ENCODE measurements at regions not wholly inside any gene's neighbourhood (a gene's known extent, or its start where the extent isn't known, plus 50 kb on each side); places are given as distances from the start of the nearest gene placed in this dataset.

DNA sequence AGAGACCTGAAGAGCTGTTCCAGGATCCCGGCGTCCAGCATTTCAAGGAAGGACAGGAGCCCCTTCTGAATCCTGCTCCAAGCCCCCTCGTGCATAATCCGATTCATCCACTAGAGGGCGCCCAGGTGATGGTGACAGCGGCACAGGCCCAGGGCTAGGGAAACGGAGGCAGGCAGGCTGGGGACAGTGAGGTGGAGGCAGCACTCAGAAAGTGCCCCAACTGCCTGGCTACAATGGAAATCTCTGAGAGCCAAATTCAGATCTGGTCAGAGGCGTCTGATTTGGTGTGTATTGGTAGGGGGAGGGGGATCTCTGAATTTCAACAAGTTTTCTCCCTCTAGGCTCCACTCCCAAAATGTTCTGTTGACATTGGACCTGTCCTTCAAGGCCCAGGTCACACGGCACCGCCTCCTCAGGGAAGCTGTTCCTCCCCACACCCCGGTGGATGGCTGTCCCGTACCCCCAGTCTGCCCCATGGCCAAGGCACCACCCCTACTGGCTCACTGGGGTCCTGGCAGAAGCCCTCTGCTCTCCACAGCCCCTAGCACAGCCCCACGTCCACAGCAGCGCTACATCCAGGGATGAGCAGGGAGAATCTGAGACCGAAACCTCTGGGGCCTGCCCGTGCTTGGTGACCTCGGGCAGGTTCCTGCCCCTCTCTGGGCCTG lies 142.9 kb downstream of the CRYBB2 start:
- peak; percentile 38 for DNase-seq
- Histone ChIP-seq H3K4me3 (ENCODE audit: insufficient read depth, low read depth, low read length) (no peak overlapping the region), H3K56ac (ENCODE audit: extremely low read depth, insufficient read depth, low read length) (no peak overlapping the region), H3K23ac (ENCODE audit: low read depth, low read length) (no peak overlapping the region), H3K27me3 (ENCODE audit: control insufficient read depth, insufficient read depth, low read length) (no peaks in the 10 kb centered on the region), H4K91ac (ENCODE audit: insufficient read depth, low read depth, low read length) (no peak overlapping the region), H3K4ac (ENCODE audit: low read depth, low read length) (no peak overlapping the region), H2AK5ac (ENCODE audit: low read depth, low read length) (no peak overlapping the region), H3K4me2 (ENCODE audit: low read depth, low read length) (no peak overlapping the region), H2AK9ac (replicated peaks; ENCODE audit: low read depth, low read length, poor library complexity) (peak overlapping the region; percentile 5), H3K9me1 (ENCODE audit: insufficient read depth, low read length) (peaks cover 5% of the 10 kb centered on the region; the same call in 1 of the 2 replicates), H4K5ac (ENCODE audit: low read depth, low read length) (no peak overlapping the region), H2BK5ac (ENCODE audit: low read depth, low read length, poor library complexity, severe bottlenecking) (no peak overlapping the region), H2AFZ (replicated peaks; ENCODE audit: low read length, poor library complexity) (peak overlapping the region; percentile 51), H3K27ac (ENCODE audit: insufficient read depth, low read length) (no peak overlapping the region), H2BK120ac (ENCODE audit: low read depth, low read length) (no peak overlapping the region), H2BK15ac (ENCODE audit: low read depth, low read length) (no peak overlapping the region), H3K14ac (replicated peaks; ENCODE audit: low read depth, low read length) (no peak overlapping the region), H4K8ac (ENCODE audit: low read depth in 2 of 2, low read length in 2 of 2) (no peak overlapping the region), H3K79me1 (ENCODE audit: low read depth in 1 of 2, low read length in 2 of 2) (peaks cover 7 to 37% of the 10 kb centered on the region in 2 experiments; a peak in 3 of 4 replicates), H4K20me1 (ENCODE audit: insufficient read depth, low read length) (peaks cover 39% of the 10 kb centered on the region), H3K9me3 (ENCODE audit: control insufficient read depth, insufficient read depth, low read length) (no peaks in the 10 kb centered on the region), H3K18ac (ENCODE audit: low read depth, low read length) (no peak overlapping the region), H2BK20ac (ENCODE audit: low read depth, low read length) (no peak overlapping the region), H3K9ac (ENCODE audit: low read depth, low read length) (no peak overlapping the region), H3K4me1 (ENCODE audit: control insufficient read depth, insufficient read depth, low read length) (peaks cover 9% of the 10 kb centered on the region; the same call in 1 of the 2 replicates), H3K36me3 (ENCODE audit: control insufficient read depth, insufficient read depth, low read length) (peaks cover 22% of the 10 kb centered on the region)
- 42% methylated on average over 9 of the region's 17 CpGs; no CpG with 5 or more reads in 1 of the 2 experiments for WGBS, 2 experiments (ENCODE audit: extremely low coverage in 2 of 2, insufficient read length in 1 of 2)
- intact Hi-C loops (cut with micrococcal nuclease) = loop anchor here (1.0 to 2.0 kb wide), 4 partner anchors 38 to 410 kb away; no protein-coding TSS in a partner anchor
- dilution Hi-C loops (cut with HindIII; ENCODE audit: low sequenced_read_pairs, unreplicated experiment) = no loop called here
- in situ Hi-C loops (cut with MboI; ENCODE audit: low sequenced_read_pairs) = no loop called here
- POLR2A ChIA-PET (ENCODE audit: unreplicated experiment) = no interaction called here
- BruUV-seq (replicated peaks) = no TSS peak
- CTCF ChIA-PET = interaction anchor here (0.6 to 1.4 kb wide), 4 partner anchors 9 to 85 kb away, joined by 3 read pairs; no protein-coding TSS in a partner anchor
- TF ChIP-seq MXI1 (IDR thresholded peaks at IDR 0.05; ENCODE audit: borderline replicate concordance, low read depth, low read length) = no peak
- TF ChIP-seq FOS (IDR thresholded peaks at IDR 0.05; ENCODE audit: low read depth, low read length) = no peak
- TF ChIP-seq RAD21 (IDR thresholded peaks at IDR 0.05; ENCODE audit: low read length) = peak; percentile 87
- no peak for TF ChIP-seq ELK1 (IDR thresholded peaks at IDR 0.05; ENCODE audit: borderline replicate concordance, low read depth, low read length)
- no peak for TF ChIP-seq CEBPB (IDR thresholded peaks at IDR 0.05; ENCODE audit: low read depth, low read length)
- TF ChIP-seq CHD1 (IDR thresholded peaks at IDR 0.05; ENCODE audit: low read depth, low read length) = no peak
- no peak for TF ChIP-seq RCOR1 (IDR thresholded peaks at IDR 0.05; ENCODE audit: insufficient replicate concordance, low read length)
- TF ChIP-seq NFE2L2 (IDR thresholded peaks at IDR 0.05; ENCODE audit: low read depth, low read length) = no peak
- TF ChIP-seq, protein P1, sequence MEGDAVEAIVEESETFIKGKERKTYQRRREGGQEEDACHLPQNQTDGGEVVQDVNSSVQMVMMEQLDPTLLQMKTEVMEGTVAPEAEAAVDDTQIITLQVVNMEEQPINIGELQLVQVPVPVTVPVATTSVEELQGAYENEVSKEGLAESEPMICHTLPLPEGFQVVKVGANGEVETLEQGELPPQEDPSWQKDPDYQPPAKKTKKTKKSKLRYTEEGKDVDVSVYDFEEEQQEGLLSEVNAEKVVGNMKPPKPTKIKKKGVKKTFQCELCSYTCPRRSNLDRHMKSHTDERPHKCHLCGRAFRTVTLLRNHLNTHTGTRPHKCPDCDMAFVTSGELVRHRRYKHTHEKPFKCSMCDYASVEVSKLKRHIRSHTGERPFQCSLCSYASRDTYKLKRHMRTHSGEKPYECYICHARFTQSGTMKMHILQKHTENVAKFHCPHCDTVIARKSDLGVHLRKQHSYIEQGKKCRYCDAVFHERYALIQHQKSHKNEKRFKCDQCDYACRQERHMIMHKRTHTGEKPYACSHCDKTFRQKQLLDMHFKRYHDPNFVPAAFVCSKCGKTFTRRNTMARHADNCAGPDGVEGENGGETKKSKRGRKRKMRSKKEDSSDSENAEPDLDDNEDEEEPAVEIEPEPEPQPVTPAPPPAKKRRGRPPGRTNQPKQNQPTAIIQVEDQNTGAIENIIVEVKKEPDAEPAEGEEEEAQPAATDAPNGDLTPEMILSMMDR (conservative IDR thresholded peaks at IDR 0.05; ENCODE audit: low read depth, low read length) = peak; percentile 88
- TF ChIP-seq, protein P2, sequence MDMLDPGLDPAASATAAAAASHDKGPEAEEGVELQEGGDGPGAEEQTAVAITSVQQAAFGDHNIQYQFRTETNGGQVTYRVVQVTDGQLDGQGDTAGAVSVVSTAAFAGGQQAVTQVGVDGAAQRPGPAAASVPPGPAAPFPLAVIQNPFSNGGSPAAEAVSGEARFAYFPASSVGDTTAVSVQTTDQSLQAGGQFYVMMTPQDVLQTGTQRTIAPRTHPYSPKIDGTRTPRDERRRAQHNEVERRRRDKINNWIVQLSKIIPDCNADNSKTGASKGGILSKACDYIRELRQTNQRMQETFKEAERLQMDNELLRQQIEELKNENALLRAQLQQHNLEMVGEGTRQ (IDR thresholded peaks at IDR 0.05; ENCODE audit: low read depth, low read length) = no peak
- TF ChIP-seq POLR2A (IDR thresholded peaks at IDR 0.05; ENCODE audit: low read depth, low read length) = no peak
- no peak for TF ChIP-seq RFX5 (IDR thresholded peaks at IDR 0.05; ENCODE audit: low read depth, low read length)
- TF ChIP-seq MAZ (IDR thresholded peaks at IDR 0.05; ENCODE audit: borderline replicate concordance, low read depth, low read length) = peak; percentile 69
- peak; percentile 74 for TF ChIP-seq SMC3 (IDR thresholded peaks at IDR 0.05; ENCODE audit: low read depth, low read length)
- ATAC-seq (ENCODE audit: low read depth) = peak; percentile 84

All from IMR-90 (cell line).